Psoas muscle (tissue), 7 donors: ENCODE measurements at regions not wholly inside any gene's neighbourhood (a gene's known extent, or its start where the extent isn't known, plus 50 kb on each side); places are given as distances from the start of the nearest gene placed in this dataset.

Source experiments
- ATAC-seq, 4 donors: fragments of 200-7000 bp; cut with Tn5 transposase; one replicate each; pipeline ENCODE4 v1.9.1; 2020; ENCODE audit warnings: moderate library complexity in 3 of 4, mild to moderate bottlenecking in 2 of 4
- DNase-seq, 2 donors: peaks; one replicate each; pipeline ENCODE4 v3.0.0-alpha.2; 2020
- H3K27ac ChIP-seq: fragments of 200-600 bp; one replicate; pipeline ENCODE4 v1.8.0; 2022
- H3K27me3 ChIP-seq, 3 donors: fragments of 200-600 bp in 1 of 3; one replicate each; pipeline versions ENCODE4 v1.6.1 to v1.8.0; 2013 to 2022; ENCODE audit warnings: low read length in 2 of 3, mild to moderate bottlenecking in 2 of 3, moderate library complexity in 1 of 3; ENCODE audit not compliant: insufficient read depth in 3 of 3
- H3K36me3 ChIP-seq, 2 donors: fragments of 200-600 bp in 1 of 2; one replicate each; pipeline versions ENCODE4 v1.6.1 to v1.8.0; 2013 to 2022; ENCODE audit warnings: low read depth in 1 of 2, mild to moderate bottlenecking in 1 of 2, moderate library complexity in 1 of 2; ENCODE audit not compliant: insufficient read depth in 1 of 2
- H3K4me1 ChIP-seq: fragments of 200-600 bp; one replicate; pipeline ENCODE4 v1.8.0; 2022
- H3K4me3 ChIP-seq: fragments of 200-600 bp; one replicate; pipeline ENCODE4 v1.8.0; 2022; ENCODE audit warnings: mild to moderate bottlenecking
- H3K9me3 ChIP-seq: fragments of 200-600 bp; one replicate; pipeline ENCODE4 v1.8.0; 2022
- CTCF ChIP-seq: fragments of 200-600 bp; IDR thresholded peaks from one replicate; pipeline ENCODE4 v1.8.0; 2022; ENCODE audit warnings: antibody characterized with exemption
- WGBS, 3 donors: extraction: QIAGEN DNeasy Blood & Tissue Kit; methylation state at CpG; one replicate each; pipeline versions ENCODE4 v1.1.6 to v1.1.7; 2013; 5-methylcytosine and 5-hydroxymethylcytosine counted together
- intact Hi-C, 2 donors: fragments of 100-400 bp; cut with DNase I; formaldehyde crosslinking; loops; one replicate each; pipeline versions ENCODE4 v1.11.0 to v1.14.2; 2022
- donor health status: healthy with polysubstance abuse.
- donor health status: DM: no; HTN: no; CAD: no; lungs with moderate emphysema.
- donor health status: Bipolar disorder and iron deficiency.
- donor health status: healthy.
- donor health status: DM: yes; HTN: yes; CAD: no.
- donor health status: DM: no; HTN: no; CAD: no.
- donor health status: DM: yes; HTN: yes; CAD: no.

DNA sequence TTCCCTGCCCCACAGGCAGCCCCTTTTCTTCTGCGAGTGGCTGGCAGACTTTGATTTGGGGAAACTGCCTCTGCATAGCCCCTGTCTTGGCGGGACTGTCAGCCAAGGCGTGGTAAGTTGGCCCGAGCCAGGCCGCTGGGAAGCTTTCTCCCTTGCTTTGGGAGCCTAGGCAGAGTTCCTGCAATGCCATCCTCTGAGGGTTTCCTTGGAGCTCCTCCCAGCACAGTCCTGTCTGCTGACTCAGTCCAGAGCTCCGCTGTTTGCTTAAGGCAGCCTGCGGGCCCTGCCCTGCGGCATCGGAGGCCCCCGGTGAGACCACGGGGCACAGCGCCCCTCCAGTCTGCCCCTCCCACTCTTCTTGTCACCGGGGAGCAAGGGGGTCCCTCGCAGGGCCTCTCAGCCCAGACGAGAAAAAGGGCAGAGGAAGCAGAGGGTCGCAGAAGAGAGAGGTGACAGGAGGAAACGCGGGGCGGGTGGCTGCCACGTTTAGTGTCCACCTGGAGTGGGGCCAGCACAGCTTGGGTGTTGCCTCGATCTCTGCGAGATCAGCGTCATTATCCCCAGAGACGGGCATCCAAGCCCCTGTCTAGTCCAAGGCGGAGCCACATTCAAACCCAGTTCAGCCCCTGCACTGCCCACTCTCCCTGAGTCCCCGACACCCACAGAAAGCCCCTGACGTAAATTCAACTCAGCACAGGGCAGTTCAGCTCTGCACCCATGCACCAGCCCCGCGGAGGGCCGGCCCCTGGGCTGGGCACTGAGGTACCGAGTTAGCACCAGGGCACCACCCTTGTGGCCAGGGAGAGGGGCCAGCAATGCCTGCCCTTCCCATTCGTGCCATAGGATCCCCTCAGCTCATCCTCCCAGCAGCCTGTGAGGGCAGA lies 59.0 kb upstream of the CHST15 start:
- Histone ChIP-seq H3K9me3 (no peaks in the 10 kb centered on the region), H3K27ac (peak overlapping the region; percentile 81), H3K27me3 (no peaks in the 10 kb centered on the region), H3K36me3 (no peaks in the 10 kb centered on the region), H3K4me1 (peaks cover 41% of the 10 kb centered on the region), H3K4me3 (no peak overlapping the region)
- intact Hi-C loops, result loop anchor here in 1 of 2 donors (5.0 kb wide), 1 partner anchor 60 kb away; the partner anchor contains the start of gene CHST15
- DNase-seq (peak; percentile 72 to 84), ATAC-seq (peak; percentile 82 to 91 (median 86))
- WGBS, 3 donors, result 23 to 55% (median 28%) methylated on average over 30 to 32 of the region's 32 CpGs
- no peak for TF ChIP-seq CTCF

DNA sequence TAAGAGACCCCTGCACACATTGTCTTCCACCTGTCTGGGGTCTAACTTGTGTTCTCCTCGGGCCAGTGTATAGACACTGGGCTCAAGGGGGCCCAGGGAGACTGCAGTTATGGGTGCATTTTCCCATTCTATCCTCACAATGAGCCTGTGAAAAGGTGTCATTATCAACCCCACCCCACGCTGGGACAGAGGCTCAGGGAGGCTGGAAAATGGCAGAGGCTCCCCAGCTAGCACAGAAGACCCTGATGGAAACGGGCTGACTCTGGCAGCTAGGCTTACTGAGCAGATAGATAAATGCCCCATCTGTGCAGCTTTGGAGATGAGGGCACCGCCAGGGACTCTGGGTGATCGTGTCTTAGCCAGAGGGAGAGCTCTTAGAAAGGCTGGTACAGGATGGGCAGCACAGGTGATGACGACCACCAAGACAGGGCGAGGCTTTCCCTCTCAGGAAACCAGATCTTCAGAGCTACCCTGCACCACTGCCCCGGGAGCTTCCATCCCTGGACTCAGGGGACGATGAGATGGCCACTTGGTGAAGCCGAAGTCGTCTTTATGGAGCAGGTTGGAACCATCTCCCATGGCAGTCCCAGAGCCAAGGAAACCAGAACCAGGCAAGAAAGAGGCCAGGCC lies 58.2 kb upstream of the CHST15 start:
- Histone ChIP-seq H3K9me3 (no peaks in the 10 kb centered on the region), H3K4me3 (no peak overlapping the region), H3K4me1 (peaks cover 33% of the 10 kb centered on the region), H3K27ac (peak overlapping the region; percentile 81), H3K27me3 (no peaks in the 10 kb centered on the region), H3K36me3 (no peaks in the 10 kb centered on the region)
- DNase-seq (peak in 1 of 2 donors; percentile 38), ATAC-seq (peak in 2 of 4 donors; percentile 1 to 8)
- intact Hi-C loops, result loop anchor here in 1 of 2 donors (5.0 kb wide), 1 partner anchor 59 kb away; the partner anchor contains the start of gene CHST15
- 62 to 80% (median 66%) methylated on average over 11 of the region's 11 CpGs for WGBS, 3 donors
- TF ChIP-seq CTCF, result no peak

GRCh38 chr10:124150807-124151417 lies 57.5 kb upstream of the CHST15 start:
- H3K4me3 ChIP-seq, result no peak overlapping the region
- DNase-seq (peak in 1 of 2 donors; percentile 44), ATAC-seq (peak in 2 of 4 donors; percentile 16 to 43)
- H3K27ac ChIP-seq, result no peak overlapping the region
- 77 to 84% (median 80%) methylated on average over 13 of the region's 13 CpGs for WGBS, 3 donors
- TF ChIP-seq CTCF, result no peak
- intact Hi-C loops, result loop anchor here in 1 of 2 donors (5.0 kb wide), 1 partner anchor 59 kb away; the partner anchor contains the start of gene CHST15
- peaks cover 27% of the 10 kb centered on the region for H3K4me1 ChIP-seq
- H3K27me3 ChIP-seq, result no peaks in the 10 kb centered on the region
- H3K9me3 ChIP-seq, result no peaks in the 10 kb centered on the region
- H3K36me3 ChIP-seq, result no peaks in the 10 kb centered on the region

DNA sequence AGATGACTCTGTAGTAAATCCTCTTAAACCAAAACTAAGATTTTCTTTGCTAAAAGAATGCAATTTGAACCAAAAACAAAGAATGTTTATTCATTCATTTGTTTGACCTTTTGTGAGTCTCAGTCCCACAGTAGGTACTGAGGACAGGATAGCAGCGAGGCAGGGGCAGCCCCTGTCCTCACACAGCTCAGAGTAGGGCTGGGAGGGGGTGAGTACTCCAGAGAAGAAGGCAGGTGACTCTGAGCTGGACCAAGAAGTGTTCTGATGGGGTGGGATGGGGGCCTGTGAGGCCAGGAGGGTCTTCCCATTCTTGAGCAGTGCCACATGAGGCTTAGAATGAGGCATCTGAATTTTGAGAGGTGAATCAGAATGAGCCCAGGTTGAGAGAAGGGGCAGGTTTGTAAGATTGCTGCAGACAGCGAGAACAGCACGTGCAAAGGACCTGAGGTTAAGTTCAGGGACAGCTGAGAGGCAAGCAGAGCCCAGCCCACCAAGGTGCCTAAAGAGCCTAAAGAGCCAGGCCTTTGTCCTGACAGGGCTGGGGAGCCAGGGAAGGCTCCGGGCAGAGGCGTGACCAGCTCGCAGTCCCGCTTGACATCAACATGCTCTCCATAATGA lies 56.9 kb upstream of the CHST15 start:
- ATAC-seq (no peak), DNase-seq (no peak)
- TF ChIP-seq CTCF, result no peak
- H3K27me3 ChIP-seq, result no peaks in the 10 kb centered on the region
- H3K9me3 ChIP-seq, result no peaks in the 10 kb centered on the region
- intact Hi-C loops, result loop anchor here in 1 of 2 donors (5.0 kb wide), 1 partner anchor 58 kb away; the partner anchor contains the start of gene CHST15
- no peaks in the 10 kb centered on the region for H3K36me3 ChIP-seq
- no peak overlapping the region for H3K4me3 ChIP-seq
- H3K27ac ChIP-seq, result no peak overlapping the region
- peaks cover 25% of the 10 kb centered on the region for H3K4me1 ChIP-seq
- 91 to 95% (median 94%) methylated on average over 7 of the region's 7 CpGs for WGBS, 3 donors
